ENCODE measurements at regions not wholly inside any gene's neighbourhood (a gene's known extent, or its start where the extent isn't known, plus 50 kb on each side); places are given as distances from the start of the nearest gene placed in this dataset.

DNA sequence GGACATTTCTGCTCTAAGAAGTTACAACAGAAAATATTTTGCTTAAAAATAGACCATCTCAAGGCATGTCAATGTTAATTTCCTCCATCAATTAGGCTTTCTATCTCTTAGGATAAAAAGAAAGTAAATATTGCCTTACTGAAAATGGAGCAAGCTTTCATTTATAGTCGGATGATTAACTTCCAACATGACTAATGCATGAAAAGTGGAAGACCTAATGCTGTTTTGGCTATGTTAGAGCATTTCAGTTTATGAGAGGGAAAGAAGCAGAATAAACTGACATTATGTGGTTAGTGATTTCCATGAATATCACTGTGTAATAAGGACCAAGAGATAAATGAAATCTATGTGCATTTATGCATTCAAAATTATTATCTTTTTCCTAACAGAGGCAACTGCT, 475.2 kb upstream of the UBE2E3 start:
- Histone ChIP-seq H4K5ac (ENCODE audit: insufficient read length, low read depth, low read length) (no peak overlapping the region), H2AFZ (ENCODE audit: low read length) (no peak overlapping the region), H3K27me3 (ENCODE audit: insufficient read depth, low read length) (no peaks in the 10 kb centered on the region), H4K8ac (replicated peaks; ENCODE audit: insufficient read length, low read depth, low read length) (no peak overlapping the region), H2BK15ac (ENCODE audit: low read depth, low read length) (no peak overlapping the region), H3K9me3 (ENCODE audit: control insufficient read depth, low read depth, low read length) (no peaks in the 10 kb centered on the region), H3K18ac (ENCODE audit: insufficient read length, low read depth, low read length) (no peak overlapping the region), H2BK5ac (ENCODE audit: insufficient read length, low read length) (no peak overlapping the region), H3K4ac (ENCODE audit: low read depth, low read length) (no peak overlapping the region), H4K20me1 (ENCODE audit: control insufficient read depth, insufficient read depth, insufficient read length) (no peaks in the 10 kb centered on the region), H4K91ac (ENCODE audit: insufficient read length, low read depth, low read length) (no peak overlapping the region), H3K4me2 (ENCODE audit: insufficient read depth, insufficient read length, low read length) (no peak overlapping the region), H3K27ac (ENCODE audit: insufficient read length, low read depth, low read length) (no peak overlapping the region), H3K79me1 (ENCODE audit: insufficient read depth, low read depth, low read length, poor library complexity, severe bottlenecking) (no peaks in the 10 kb centered on the region), H3K9ac (ENCODE audit: extremely low read depth, insufficient read length, low read length) (no peak overlapping the region), H3K23me2 (ENCODE audit: insufficient read length, low read depth, low read length, poor library complexity, severe bottlenecking) (no peaks in the 10 kb centered on the region), H3K4me1 (ENCODE audit: insufficient read depth, low read length) (no peaks in the 10 kb centered on the region), H3K23ac (ENCODE audit: insufficient read length, low read depth, low read length) (no peak overlapping the region), H3K56ac (ENCODE audit: insufficient read length, low read depth, low read length) (no peak overlapping the region), H3T11ph (ENCODE audit: low read length) (no peak overlapping the region), H2BK20ac (ENCODE audit: low read depth, low read length, poor library complexity, severe bottlenecking) (no peak overlapping the region), H2AK5ac (ENCODE audit: insufficient read length, low read length) (no peak overlapping the region), H2BK120ac (ENCODE audit: low read depth, low read length, poor library complexity, severe bottlenecking) (no peak overlapping the region), H2BK12ac (ENCODE audit: insufficient read length, low read depth, low read length) (no peak overlapping the region), H3K14ac (ENCODE audit: insufficient read depth, low read length) (no peak overlapping the region), H3K79me2 (ENCODE audit: insufficient read depth, low read length) (no peaks in the 10 kb centered on the region)
- Mint-ChIP-seq H3K27ac (no peak overlapping the region), H3K36me3 (ENCODE audit: insufficient read depth in 1 of 3, low read depth in 3 of 3) (no peaks in the 10 kb centered on the region; a peak in 1 of 7 replicates), H3K9me3 (no peaks in the 10 kb centered on the region), H3K4me1 (no peaks in the 10 kb centered on the region), H3K27me3 (ENCODE audit: low read depth) (no peaks in the 10 kb centered on the region), H3K4me3 (no peak overlapping the region)
- DNase-seq: no peak
- TF ChIP-seq, protein P1, sequence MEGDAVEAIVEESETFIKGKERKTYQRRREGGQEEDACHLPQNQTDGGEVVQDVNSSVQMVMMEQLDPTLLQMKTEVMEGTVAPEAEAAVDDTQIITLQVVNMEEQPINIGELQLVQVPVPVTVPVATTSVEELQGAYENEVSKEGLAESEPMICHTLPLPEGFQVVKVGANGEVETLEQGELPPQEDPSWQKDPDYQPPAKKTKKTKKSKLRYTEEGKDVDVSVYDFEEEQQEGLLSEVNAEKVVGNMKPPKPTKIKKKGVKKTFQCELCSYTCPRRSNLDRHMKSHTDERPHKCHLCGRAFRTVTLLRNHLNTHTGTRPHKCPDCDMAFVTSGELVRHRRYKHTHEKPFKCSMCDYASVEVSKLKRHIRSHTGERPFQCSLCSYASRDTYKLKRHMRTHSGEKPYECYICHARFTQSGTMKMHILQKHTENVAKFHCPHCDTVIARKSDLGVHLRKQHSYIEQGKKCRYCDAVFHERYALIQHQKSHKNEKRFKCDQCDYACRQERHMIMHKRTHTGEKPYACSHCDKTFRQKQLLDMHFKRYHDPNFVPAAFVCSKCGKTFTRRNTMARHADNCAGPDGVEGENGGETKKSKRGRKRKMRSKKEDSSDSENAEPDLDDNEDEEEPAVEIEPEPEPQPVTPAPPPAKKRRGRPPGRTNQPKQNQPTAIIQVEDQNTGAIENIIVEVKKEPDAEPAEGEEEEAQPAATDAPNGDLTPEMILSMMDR (conservative IDR thresholded peaks at IDR 0.05): no peak
- no CpG with 5 or more reads among the region's 1 CpG for WGBS (ENCODE audit: extremely low coverage, insufficient read length, low lambda C conversion rate)

All from H9 (cell line).